Colonic mucosa (tissue), 4 donors: ENCODE measurements at regions not wholly inside any gene's neighbourhood (a gene's known extent, or its start where the extent isn't known, plus 50 kb on each side); places are given as distances from the start of the nearest gene placed in this dataset.

Source experiments
- DNase-seq: peaks from one replicate; pipeline ENCODE4 v3.0.0-alpha.2; 2020
- H3K27ac ChIP-seq: fragments of 200-600 bp; one replicate; pipeline ENCODE4 v1.8.0; 2021
- H3K27me3 ChIP-seq: fragments of 200-600 bp; one replicate; pipeline ENCODE4 v1.8.0; 2021
- H3K36me3 ChIP-seq: fragments of 200-600 bp; one replicate; pipeline ENCODE4 v1.8.0; 2021
- H3K4me1 ChIP-seq: fragments of 200-600 bp; one replicate; pipeline ENCODE4 v1.8.0; 2021; ENCODE audit warnings: mild to moderate bottlenecking
- H3K4me3 ChIP-seq: fragments of 200-600 bp; one replicate; pipeline ENCODE4 v1.8.0; 2021
- H3K9ac ChIP-seq, 2 donors: one replicate each; pipeline ENCODE4 v1.7.0; 2013; ENCODE audit warnings: control low read depth in 2 of 2, low read depth in 2 of 2, low read length in 2 of 2
- H3K9me3 ChIP-seq: fragments of 200-600 bp; one replicate; pipeline ENCODE4 v1.8.0; 2021
- CTCF ChIP-seq: fragments of 200-600 bp; IDR thresholded peaks from one replicate; pipeline ENCODE4 v1.8.0; 2022; ENCODE audit warnings: antibody characterized with exemption, mild to moderate bottlenecking
- intact Hi-C: fragments of 100-400 bp; cut with DNase I; formaldehyde crosslinking; loops from one replicate; pipeline ENCODE4 v1.14.1; 2022
- donor health status: healthy.
- donor health status: DM: no; HTN: no; CAD: no.
- donor health status: DM: no; HTN: no; CAD: no.

GRCh38 chr6:15822835-15823234, 160.0 kb upstream of the DTNBP1 start:
- Histone ChIP-seq H3K36me3 (no peaks in the 10 kb centered on the region), H3K27ac (no peak overlapping the region), H3K4me1 (no peaks in the 10 kb centered on the region), H3K4me3 (no peak overlapping the region), H3K9ac (no peak overlapping the region), H3K27me3 (no peaks in the 10 kb centered on the region), H3K9me3 (no peaks in the 10 kb centered on the region)
- intact Hi-C loops, result no loop called here
- no peak for DNase-seq
- TF ChIP-seq CTCF, result no peak

GRCh38 chr6:15819841-15820240, 157.0 kb upstream of the DTNBP1 start:
- intact Hi-C loops, result no loop called here
- no peak for TF ChIP-seq CTCF
- Histone ChIP-seq H3K4me3 (no peak overlapping the region), H3K27me3 (no peaks in the 10 kb centered on the region), H3K9ac (no peak overlapping the region), H3K9me3 (no peaks in the 10 kb centered on the region), H3K27ac (no peak overlapping the region), H3K36me3 (no peaks in the 10 kb centered on the region), H3K4me1 (no peaks in the 10 kb centered on the region)
- DNase-seq, result no peak

- no peaks in the 10 kb centered on the region for H3K36me3 ChIP-seq
- no peak for DNase-seq
- H3K27ac ChIP-seq, result no peak overlapping the region
- H3K27me3 ChIP-seq, result no peaks in the 10 kb centered on the region
- intact Hi-C loops, result no loop called here
- H3K9ac ChIP-seq, result no peak overlapping the region
- H3K4me1 ChIP-seq, result no peaks in the 10 kb centered on the region
- H3K9me3 ChIP-seq, result no peaks in the 10 kb centered on the region
- no peak overlapping the region for H3K4me3 ChIP-seq
- no peak for TF ChIP-seq CTCF
Measured at GRCh38 chr6:15819226-15819625, 156.4 kb upstream of the DTNBP1 start.

- intact Hi-C loops, result no loop called here
- no peak overlapping the region for H3K4me3 ChIP-seq
- no peaks in the 10 kb centered on the region for H3K9me3 ChIP-seq
- no peak overlapping the region for H3K27ac ChIP-seq
- no peaks in the 10 kb centered on the region for H3K27me3 ChIP-seq
- H3K36me3 ChIP-seq, result no peaks in the 10 kb centered on the region
- no peak for TF ChIP-seq CTCF
- H3K9ac ChIP-seq, result no peak overlapping the region
- no peak for DNase-seq
- H3K4me1 ChIP-seq, result no peaks in the 10 kb centered on the region
Measured at GRCh38 chr6:15818491-15818890, 155.7 kb upstream of the DTNBP1 start.

GRCh38 chr6:15818044-15818443, 155.2 kb upstream of the DTNBP1 start:
- Histone ChIP-seq H3K4me3 (no peak overlapping the region), H3K36me3 (no peaks in the 10 kb centered on the region), H3K9me3 (no peaks in the 10 kb centered on the region), H3K9ac (no peak overlapping the region), H3K4me1 (no peaks in the 10 kb centered on the region), H3K27ac (no peak overlapping the region), H3K27me3 (no peaks in the 10 kb centered on the region)
- TF ChIP-seq CTCF, result no peak
- no peak for DNase-seq
- intact Hi-C loops, result no loop called here

GRCh38 chr6:15817100-15817499, 154.3 kb upstream of the DTNBP1 start:
- H3K9ac ChIP-seq, result no peak overlapping the region
- intact Hi-C loops, result no loop called here
- no peak overlapping the region for H3K4me3 ChIP-seq
- DNase-seq, result no peak
- no peaks in the 10 kb centered on the region for H3K4me1 ChIP-seq
- H3K27me3 ChIP-seq, result no peaks in the 10 kb centered on the region
- no peak for TF ChIP-seq CTCF
- H3K36me3 ChIP-seq, result no peaks in the 10 kb centered on the region
- H3K9me3 ChIP-seq, result no peaks in the 10 kb centered on the region
- no peak overlapping the region for H3K27ac ChIP-seq
